GM23338 (cell line): ENCODE measurements at regions not wholly inside any gene's neighbourhood (a gene's known extent, or its start where the extent isn't known, plus 50 kb on each side); places are given as distances from the start of the nearest gene placed in this dataset.

Experiments
- ATAC-seq: fragments of 200-7000 bp; cut with Tn5 transposase; 3 replicates; pipeline ENCODE4 v1.9.1; 2020
- DNase-seq: peaks from one replicate; pipeline ENCODE4 v3.0.0-alpha.2; 2015; ENCODE audit warnings: low spot score
- H2AFZ ChIP-seq: fragments of 200-600 bp; sonication (generic); 2 replicates; pipeline ENCODE4 v1.8.0; 2016; ENCODE audit warnings: antibody characterized with exemption, mild to moderate bottlenecking, moderate library complexity
- H3F3A ChIP-seq: fragments of 200-600 bp; sonication (generic); replicated peaks from 2 replicates; pipeline ENCODE4 v1.8.0; 2017; ENCODE audit warnings: antibody characterized with exemption, mixed run types, low read depth
- H3K27ac ChIP-seq: fragments of 200-600 bp; sonication (generic); 2 replicates; pipeline ENCODE4 v1.6.1; 2016; ENCODE audit warnings: low read depth
- H3K27me3 ChIP-seq: fragments of 200-600 bp; sonication (generic); 2 replicates; pipeline ENCODE4 v1.8.0; 2016; ENCODE audit warnings: mild to moderate bottlenecking, mixed run types, moderate library complexity; ENCODE audit not compliant: insufficient read depth
- H3K36me3 ChIP-seq: fragments of 200-600 bp; sonication (generic); 2 replicates; pipeline ENCODE4 v1.8.0; 2016; ENCODE audit warnings: mild to moderate bottlenecking; ENCODE audit not compliant: insufficient read depth
- H3K4me1 ChIP-seq: fragments of 200-600 bp; sonication (generic); 2 replicates; pipeline ENCODE4 v1.8.0; 2016; ENCODE audit warnings: mild to moderate bottlenecking, moderate library complexity; ENCODE audit not compliant: insufficient read depth
- H3K4me2 ChIP-seq: fragments of 200-600 bp; sonication (generic); 2 replicates; pipeline ENCODE4 v1.7.1; 2017; ENCODE audit warnings: mixed run types
- H3K4me3 ChIP-seq: fragments of 200-600 bp; sonication (generic); 2 replicates; pipeline ENCODE4 v1.6.1; 2016; ENCODE audit warnings: mixed run types
- H3K79me2 ChIP-seq: fragments of 200-600 bp; sonication (generic); replicated peaks from 2 replicates; pipeline ENCODE4 v1.8.0; 2017; ENCODE audit warnings: mild to moderate bottlenecking; ENCODE audit not compliant: insufficient read depth
- H3K9me2 ChIP-seq: fragments of 200-600 bp; sonication (generic); 2 replicates; pipeline ENCODE4 v1.8.0; 2017; ENCODE audit not compliant: insufficient read depth
- H4K20me1 ChIP-seq: fragments of 200-600 bp; sonication (generic); replicated peaks from 2 replicates; pipeline ENCODE4 v1.8.0; 2017; ENCODE audit warnings: mild to moderate bottlenecking; ENCODE audit not compliant: insufficient read depth
- H3K27ac Mint-ChIP-seq: 2 replicates; pipeline ENCODE4 v1.8.0; 2020; ENCODE audit warnings: inconsistent platforms, mild to moderate bottlenecking, moderate library complexity, mixed read lengths
- H3K27me3 Mint-ChIP-seq: 3 replicates; pipeline ENCODE4 v1.8.0; 2022; ENCODE audit warnings: low read depth, mild to moderate bottlenecking, moderate library complexity, mixed read lengths, inconsistent platforms; ENCODE audit not compliant: insufficient read depth, poor library complexity
- H3K36me3 Mint-ChIP-seq: 3 replicates; pipeline ENCODE4 v1.8.0; 2021; ENCODE audit warnings: low read depth, mild to moderate bottlenecking, inconsistent platforms, moderate library complexity, mixed read lengths
- H3K4me1 Mint-ChIP-seq: 3 replicates; pipeline ENCODE4 v1.8.0; 2020; ENCODE audit warnings: mild to moderate bottlenecking, inconsistent platforms, mixed read lengths
- H3K4me3 Mint-ChIP-seq: 3 replicates; pipeline ENCODE4 v1.8.0; 2021; ENCODE audit warnings: moderate library complexity, mild to moderate bottlenecking, inconsistent platforms, mixed read lengths
- H3K9me3 Mint-ChIP-seq: 3 replicates; pipeline ENCODE4 v1.8.0; 2020; ENCODE audit warnings: moderate library complexity, mild to moderate bottlenecking, inconsistent platforms, mixed read lengths
- CREB1 ChIP-seq: fragments of 250-450 bp; sonication (Bioruptor Pico); IDR thresholded peaks from 2 replicates; pipeline ENCODE4 v1.5.0; 2020; ENCODE audit warnings: low read depth, mild to moderate bottlenecking, moderate library complexity
- CTCF ChIP-seq, 2 experiments: fragments of 200-600 bp in 1 of 2; sonication (generic) in 1 of 2; conservative IDR thresholded peaks; 2 replicates each; pipeline versions ENCODE4 v1.5.1 to v1.6.1; 2016 to 2017; ENCODE audit warnings: antibody characterized with exemption in 2 of 2, low read depth in 2 of 2, mild to moderate bottlenecking in 2 of 2, moderate library complexity in 1 of 2
- ETS1 ChIP-seq: IDR thresholded peaks from 2 replicates; pipeline ENCODE4 v1.6.1; 2016; ENCODE audit warnings: antibody characterized with exemption
- EZH2 ChIP-seq: fragments of 200-600 bp; sonication (generic); IDR thresholded peaks from one replicate; pipeline ENCODE4 v1.8.0; 2017; ENCODE audit warnings: antibody characterized with exemption, mild to moderate bottlenecking, low read depth; ENCODE audit not compliant: unreplicated experiment
- EZH2phosphoT487 ChIP-seq: fragments of 200-600 bp; sonication (generic); IDR thresholded peaks from one replicate; pipeline ENCODE4 v1.8.1; 2018; ENCODE audit warnings: antibody characterized with exemption; ENCODE audit not compliant: unreplicated experiment
- JUNB ChIP-seq: IDR thresholded peaks from one replicate; pipeline ENCODE4 v1.6.1; 2016; ENCODE audit warnings: antibody characterized with exemption; ENCODE audit not compliant: unreplicated experiment
- NANOG ChIP-seq: IDR thresholded peaks from 2 replicates; pipeline ENCODE4 v1.6.1; 2016; ENCODE audit warnings: antibody characterized with exemption, borderline replicate concordance
- POLR2AphosphoS5 ChIP-seq: IDR thresholded peaks from 2 replicates; pipeline ENCODE4 v1.6.1; 2016; ENCODE audit warnings: antibody characterized with exemption, low read depth
- REST ChIP-seq: IDR thresholded peaks from one replicate; pipeline ENCODE4 v1.6.1; 2018; ENCODE audit warnings: antibody characterized with exemption; ENCODE audit not compliant: unreplicated experiment
- ZNF114 ChIP-seq: fragments of 250-450 bp; sonication (Bioruptor Pico); IDR thresholded peaks from 2 replicates; pipeline ENCODE4 v1.5.0; 2020; ENCODE audit warnings: mild to moderate bottlenecking, moderate library complexity
- ZNF331 ChIP-seq: fragments of 250-450 bp; sonication (Bioruptor Pico); IDR thresholded peaks from 2 replicates; pipeline ENCODE4 v1.5.0; 2020; ENCODE audit warnings: low read depth, mild to moderate bottlenecking, moderate library complexity
- ZNF462 ChIP-seq: fragments of 250-450 bp; sonication (Bioruptor Pico); IDR thresholded peaks from 2 replicates; pipeline ENCODE4 v1.5.0; 2020; ENCODE audit warnings: mild to moderate bottlenecking, moderate library complexity

- TF ChIP-seq ETS1 (no peak), ZNF331 (no peak), NANOG (no peak)
Observed at GRCh38 chr4:35080799-35081198, 1163.5 kb downstream of the ARAP2 start (continued).

- Mint-ChIP-seq H3K27ac (no peak overlapping the region), H3K4me1 (peaks cover 4% of the 10 kb centered on the region), H3K27me3 (no peaks in the 10 kb centered on the region), H3K4me3 (no peak overlapping the region), H3K9me3 (no peaks in the 10 kb centered on the region), H3K36me3 (no peaks in the 10 kb centered on the region)
- no peak overlapping the region for H3K4me2 ChIP-seq
- no peaks in the 10 kb centered on the region for H3F3A ChIP-seq
- no peaks in the 10 kb centered on the region; the same call in 1 of the 2 replicates for H3K4me1 ChIP-seq
- no peak overlapping the region for H2AFZ ChIP-seq
- no peaks in the 10 kb centered on the region for H3K36me3 ChIP-seq
- H3K4me3 ChIP-seq = no peak overlapping the region
- H3K79me2 ChIP-seq = no peaks in the 10 kb centered on the region
- TF ChIP-seq JUNB (no peak), EZH2 (no peak), ETS1 (no peak), ZNF462 (CRISPR knock-in tag) (no peak), REST (no peak), POLR2AphosphoS5 (no peak), CTCF (conservative IDR thresholded peaks at IDR 0.05; ENCODE audit: low read depth in 2 of 2) (no peak), NANOG (no peak), ZNF331 (no peak), EZH2phosphoT487 (no peak), CREB1 (CRISPR knock-in tag) (no peak), ZNF114 (CRISPR knock-in tag) (no peak)
- no peaks in the 10 kb centered on the region for H4K20me1 ChIP-seq
- no peak for DNase-seq
- no peak overlapping the region for H3K27ac ChIP-seq
- H3K27me3 ChIP-seq = no peaks in the 10 kb centered on the region
- ATAC-seq = no peak
- H3K9me2 ChIP-seq = no peaks in the 10 kb centered on the region
Observed at GRCh38 chr4:35087218-35087617, 1157.1 kb downstream of the ARAP2 start.
